GM12878 (cell line): ENCODE measurements at regions not wholly inside any gene's neighbourhood (a gene's known extent, or its start where the extent isn't known, plus 50 kb on each side); places are given as distances from the start of the nearest gene placed in this dataset.

Experiments used
- CTCF ChIP-seq, 3 experiments: IDR thresholded peaks in 2 of 3; conservative IDR thresholded peaks in 1 of 3; 2 replicates each; pipeline ENCODE4 v1.5.1; 2011; ENCODE audit warnings: low read depth in 3 of 3, low read length in 3 of 3, mild to moderate bottlenecking in 3 of 3, control low read depth in 2 of 3, moderate library complexity in 2 of 3, inconsistent platforms in 1 of 3, mixed read lengths in 1 of 3; ENCODE audit not compliant: control insufficient read depth in 2 of 3, insufficient read depth in 1 of 3; ENCODE audit errors: extremely low read depth in 1 of 3
- EGR1 ChIP-seq, 2 experiments: IDR thresholded peaks; 1 replicate in 1 of 2; 2 replicates in 1 of 2; pipeline ENCODE4 v1.6.1; 2011 to 2012; ENCODE audit warnings: low read depth in 2 of 2, low read length in 2 of 2, borderline replicate concordance in 1 of 2, mild to moderate bottlenecking in 1 of 2, moderate library complexity in 1 of 2
- HDGF ChIP-seq: fragments of 450-650 bp; IDR thresholded peaks from 2 replicates; pipeline ENCODE4 v1.6.1; 2016; ENCODE audit warnings: antibody characterized with exemption
- JUND ChIP-seq: IDR thresholded peaks from 2 replicates; pipeline ENCODE4 v1.6.1; 2012; ENCODE audit warnings: low read depth, mild to moderate bottlenecking, low read length, improper control_type of control experiment, moderate library complexity
- KAT2A ChIP-seq: conservative IDR thresholded peaks from 2 replicates; pipeline ENCODE4 v1.6.1; 2011; ENCODE audit warnings: low read depth, low read length; ENCODE audit not compliant: control insufficient read depth
- POLR2A ChIP-seq: IDR thresholded peaks from 2 replicates; pipeline ENCODE4 v1.6.1; 2011; ENCODE audit warnings: low read depth, mild to moderate bottlenecking, low read length
- POLR2AphosphoS2 ChIP-seq: IDR thresholded peaks from 2 replicates; pipeline ENCODE4 v1.6.1; 2011; ENCODE audit warnings: low read depth, mild to moderate bottlenecking, low read length, improper control_type of control experiment, moderate library complexity
- SMAD1 ChIP-seq: fragments of 450-650 bp; IDR thresholded peaks from 2 replicates; pipeline ENCODE4 v1.6.1; 2018; ENCODE audit warnings: mild to moderate bottlenecking, low read depth; ENCODE audit not compliant: partially characterized antibody
- TAF1 ChIP-seq: IDR thresholded peaks from 2 replicates; pipeline ENCODE4 v1.6.1; 2011; ENCODE audit warnings: mild to moderate bottlenecking, low read depth, low read length, borderline replicate concordance
- TF ChIP-seq, protein P1 (sequence below): IDR thresholded peaks from 2 replicates; pipeline ENCODE4 v1.6.1; 2012; ENCODE audit warnings: low read depth, low read length, improper control_type of control experiment
- TF ChIP-seq, protein P2 (sequence below): IDR thresholded peaks from 2 replicates; pipeline ENCODE4 v1.6.1; 2011; ENCODE audit warnings: low read depth, mild to moderate bottlenecking, low read length, moderate library complexity, borderline replicate concordance; ENCODE audit errors: extremely low read depth

- TF ChIP-seq, protein P1, sequence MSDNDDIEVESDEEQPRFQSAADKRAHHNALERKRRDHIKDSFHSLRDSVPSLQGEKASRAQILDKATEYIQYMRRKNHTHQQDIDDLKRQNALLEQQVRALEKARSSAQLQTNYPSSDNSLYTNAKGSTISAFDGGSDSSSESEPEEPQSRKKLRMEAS: no peak
- TF ChIP-seq KAT2A (no peak), POLR2A (no peak), CTCF (IDR thresholded peaks at IDR 0.05 in 2 of 3, conservative IDR thresholded peaks at IDR 0.05 in 1 of 3; ENCODE audit: control insufficient read depth in 2 of 3, extremely low read depth in 1 of 3, insufficient read depth in 1 of 3, low read depth in 3 of 3, low read length in 3 of 3) (no peak), SMAD1 (no peak), TAF1 (no peak), HDGF (no peak), JUND (no peak), POLR2AphosphoS2 (no peak), EGR1 (IDR thresholded peaks at IDR 0.05; ENCODE audit: borderline replicate concordance in 1 of 2, low read depth in 2 of 2, low read length in 2 of 2) (no peak)
- TF ChIP-seq, protein P2, sequence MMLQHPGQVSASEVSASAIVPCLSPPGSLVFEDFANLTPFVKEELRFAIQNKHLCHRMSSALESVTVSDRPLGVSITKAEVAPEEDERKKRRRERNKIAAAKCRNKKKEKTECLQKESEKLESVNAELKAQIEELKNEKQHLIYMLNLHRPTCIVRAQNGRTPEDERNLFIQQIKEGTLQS: no peak
These were observed 252.7 kb upstream of the CSF3R start for GRCh38 chr1:36735436-36735835.
